ENCODE measurements at regions not wholly inside any gene's neighbourhood (a gene's known extent, or its start where the extent isn't known, plus 50 kb on each side); places are given as distances from the start of the nearest gene placed in this dataset.

DNA sequence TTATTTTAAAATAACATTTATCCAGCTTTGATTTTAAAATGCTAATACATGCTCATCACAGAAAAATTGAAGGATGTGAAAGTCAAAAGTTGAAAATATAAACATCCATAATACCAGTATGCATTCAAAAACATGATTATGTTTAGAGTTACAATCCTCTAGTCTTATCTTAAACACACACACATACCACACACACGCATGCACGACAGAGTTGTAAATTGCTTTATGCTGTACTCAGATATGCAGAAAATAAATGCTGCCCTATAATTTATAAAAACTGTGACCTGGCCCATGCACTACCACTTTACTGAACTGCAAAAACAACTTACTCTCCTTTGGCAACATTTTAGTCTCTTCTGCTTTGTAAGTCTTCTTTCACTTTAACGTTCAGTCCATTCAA lies 793.0 kb upstream of the FANCL start:
- Histone ChIP-seq H3K4me1 (ENCODE audit: control insufficient read depth, insufficient read depth, low read length, poor library complexity, severe bottlenecking) (no peaks in the 10 kb centered on the region), H3K4me3 (ENCODE audit: low read depth, low read length) (no peak overlapping the region), H3K27ac (ENCODE audit: insufficient read depth, low read length, poor library complexity, severe bottlenecking) (no peak overlapping the region), H3K36me3 (ENCODE audit: control insufficient read depth, insufficient read depth, low read length) (no peaks in the 10 kb centered on the region), H3K27me3 (ENCODE audit: control insufficient read depth, insufficient read depth, low read length) (no peaks in the 10 kb centered on the region), H3K9me3 (ENCODE audit: control insufficient read depth in 2 of 2, low read length in 2 of 2) (no peaks in the 10 kb centered on the region)
- no peaks in the 10 kb centered on the region for H3K4me1 Mint-ChIP-seq
- H3K36me3 Mint-ChIP-seq, result no peaks in the 10 kb centered on the region
- H3K4me3 Mint-ChIP-seq, result no peak overlapping the region
- no peak for ATAC-seq (ENCODE audit: low read depth in 2 of 2)
- no peaks in the 10 kb centered on the region for H3K27me3 Mint-ChIP-seq
- DNase-seq, result no peak
- H3K27ac Mint-ChIP-seq, result no peak overlapping the region
- peaks cover 0 to 11% (median 2%) of the 10 kb centered on the region in 7 donors for H3K9me3 Mint-ChIP-seq

DNA sequence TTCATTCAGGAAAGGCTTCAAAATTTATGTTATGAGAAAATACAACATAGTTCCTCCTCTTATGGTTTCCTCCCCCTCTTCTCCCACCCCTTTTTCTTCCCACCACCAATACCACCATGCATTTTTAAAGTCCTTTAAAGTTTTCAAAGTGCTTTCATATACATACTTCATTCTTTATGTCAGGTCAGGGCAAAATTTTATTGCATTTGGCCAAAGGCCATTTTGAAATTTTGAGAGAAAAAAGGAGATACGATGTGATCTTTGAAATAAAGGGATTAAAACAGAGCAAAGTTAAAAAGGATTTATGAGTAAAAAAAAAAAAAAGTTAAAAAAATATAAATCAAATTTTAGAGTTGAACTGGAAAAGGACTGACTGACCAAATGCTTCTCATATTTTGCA lies 792.5 kb upstream of the FANCL start:
- H3K4me1 Mint-ChIP-seq, result no peaks in the 10 kb centered on the region

DNA sequence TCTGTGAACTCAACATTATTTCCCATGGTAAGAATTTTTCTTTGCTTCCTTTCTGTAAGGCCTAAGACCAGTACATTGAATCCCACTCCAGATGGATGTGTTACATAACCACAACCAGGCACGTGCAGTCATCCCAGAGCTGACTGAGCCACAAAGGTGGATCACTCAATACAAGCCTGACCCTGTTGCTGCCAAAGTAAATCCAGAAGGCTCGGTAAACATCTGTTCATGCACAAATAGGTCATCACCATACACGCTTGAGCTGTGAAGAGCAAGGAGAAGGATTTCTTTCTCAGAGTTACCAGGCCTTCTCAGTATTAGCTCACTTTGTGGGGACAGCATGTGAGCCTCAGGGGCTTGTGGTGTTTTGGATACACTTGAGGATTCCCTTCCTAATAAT lies 791.4 kb upstream of the FANCL start:
- no peak overlapping the region for H3K4me3 ChIP-seq (ENCODE audit: low read depth, low read length)
- Mint-ChIP-seq H3K27me3 (no peaks in the 10 kb centered on the region), H3K4me1 (no peaks in the 10 kb centered on the region), H3K4me3 (no peak overlapping the region), H3K36me3 (no peaks in the 10 kb centered on the region), H3K9me3 (peaks cover 0 to 11% (median 2%) of the 10 kb centered on the region in 7 donors), H3K27ac (no peak overlapping the region)
- no peaks in the 10 kb centered on the region for H3K9me3 ChIP-seq (ENCODE audit: control insufficient read depth in 2 of 2, low read length in 2 of 2)
- DNase-seq, result no peak
- no peaks in the 10 kb centered on the region for H3K36me3 ChIP-seq (ENCODE audit: control insufficient read depth, insufficient read depth, low read length)
- no peaks in the 10 kb centered on the region for H3K4me1 ChIP-seq (ENCODE audit: control insufficient read depth, insufficient read depth, low read length, poor library complexity, severe bottlenecking)
- H3K27ac ChIP-seq (ENCODE audit: insufficient read depth, low read length, poor library complexity, severe bottlenecking), result no peak overlapping the region
- no peak for ATAC-seq (ENCODE audit: low read depth in 2 of 2)
- H3K27me3 ChIP-seq (ENCODE audit: control insufficient read depth, insufficient read depth, low read length), result no peaks in the 10 kb centered on the region

More for the DNA sequence above, 792.5 kb upstream of the FANCL start:
- Histone ChIP-seq H3K27ac (ENCODE audit: insufficient read depth, low read length, poor library complexity, severe bottlenecking) (no peak overlapping the region), H3K27me3 (ENCODE audit: control insufficient read depth, insufficient read depth, low read length) (no peaks in the 10 kb centered on the region), H3K36me3 (ENCODE audit: control insufficient read depth, insufficient read depth, low read length) (no peaks in the 10 kb centered on the region), H3K9me3 (ENCODE audit: control insufficient read depth in 2 of 2, low read length in 2 of 2) (no peaks in the 10 kb centered on the region), H3K4me3 (ENCODE audit: low read depth, low read length) (no peak overlapping the region), H3K4me1 (ENCODE audit: control insufficient read depth, insufficient read depth, low read length, poor library complexity, severe bottlenecking) (no peaks in the 10 kb centered on the region)
- no peaks in the 10 kb centered on the region for H3K27me3 Mint-ChIP-seq
- DNase-seq, result no peak
- H3K9me3 Mint-ChIP-seq, result peaks cover 0 to 11% (median 2%) of the 10 kb centered on the region in 7 donors
- H3K36me3 Mint-ChIP-seq, result no peaks in the 10 kb centered on the region
- no peak overlapping the region for H3K4me3 Mint-ChIP-seq
- H3K27ac Mint-ChIP-seq, result no peak overlapping the region
- no peak for ATAC-seq (ENCODE audit: low read depth in 2 of 2)

DNA sequence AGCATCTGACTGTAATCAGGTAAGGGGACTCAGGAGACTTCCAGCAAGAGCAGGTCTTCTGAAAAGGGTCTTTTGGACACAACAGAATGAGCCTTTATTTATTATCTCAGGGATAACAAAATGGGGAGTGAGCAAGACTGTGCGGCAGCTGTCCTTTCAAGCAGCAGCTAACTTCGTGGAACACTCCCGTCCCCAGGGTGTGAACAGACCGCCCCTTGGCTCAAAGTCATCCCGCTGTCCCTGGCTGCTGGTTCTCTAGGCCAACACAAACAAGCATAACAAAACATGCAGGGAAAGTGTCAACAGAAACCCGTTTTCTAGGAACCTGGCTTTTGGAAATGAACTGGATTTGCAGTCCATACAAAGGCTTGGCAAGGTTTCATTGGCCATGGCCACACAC lies 787.9 kb upstream of the FANCL start:
- Histone ChIP-seq H3K4me3 (ENCODE audit: low read depth, low read length) (no peak overlapping the region), H3K4me1 (ENCODE audit: control insufficient read depth, insufficient read depth, low read length, poor library complexity, severe bottlenecking) (no peaks in the 10 kb centered on the region), H3K9me3 (ENCODE audit: control insufficient read depth in 2 of 2, low read length in 2 of 2) (no peaks in the 10 kb centered on the region), H3K27ac (ENCODE audit: insufficient read depth, low read length, poor library complexity, severe bottlenecking) (no peak overlapping the region), H3K27me3 (ENCODE audit: control insufficient read depth, insufficient read depth, low read length) (no peaks in the 10 kb centered on the region), H3K36me3 (ENCODE audit: control insufficient read depth, insufficient read depth, low read length) (no peaks in the 10 kb centered on the region)
- H3K36me3 Mint-ChIP-seq, result no peaks in the 10 kb centered on the region
- no peak overlapping the region for H3K4me3 Mint-ChIP-seq
- no peaks in the 10 kb centered on the region for H3K4me1 Mint-ChIP-seq
- no peaks in the 10 kb centered on the region for H3K27me3 Mint-ChIP-seq
- peaks cover 0 to 7% (median 0%) of the 10 kb centered on the region in 7 donors for H3K9me3 Mint-ChIP-seq
- no peak overlapping the region for H3K27ac Mint-ChIP-seq
- ATAC-seq (ENCODE audit: low read depth in 2 of 2), result no peak
- no peak for DNase-seq

GRCh38 chr2:59027320-59027719 lies 786.2 kb upstream of the FANCL start:
- Mint-ChIP-seq H3K27me3 (no peaks in the 10 kb centered on the region), H3K4me1 (no peaks in the 10 kb centered on the region), H3K27ac (no peak overlapping the region), H3K9me3 (peaks cover 0 to 5% (median 0%) of the 10 kb centered on the region in 7 donors), H3K4me3 (no peak overlapping the region), H3K36me3 (no peaks in the 10 kb centered on the region)
- no peak for ATAC-seq (ENCODE audit: low read depth in 2 of 2)
- no peak overlapping the region for H3K4me3 ChIP-seq (ENCODE audit: low read depth, low read length)
- no peaks in the 10 kb centered on the region for H3K27me3 ChIP-seq (ENCODE audit: control insufficient read depth, insufficient read depth, low read length)
- no peaks in the 10 kb centered on the region for H3K4me1 ChIP-seq (ENCODE audit: control insufficient read depth, insufficient read depth, low read length, poor library complexity, severe bottlenecking)
- no peak overlapping the region for H3K27ac ChIP-seq (ENCODE audit: insufficient read depth, low read length, poor library complexity, severe bottlenecking)
- DNase-seq, result no peak
- H3K36me3 ChIP-seq (ENCODE audit: control insufficient read depth, insufficient read depth, low read length), result no peaks in the 10 kb centered on the region
- H3K9me3 ChIP-seq (ENCODE audit: control insufficient read depth in 2 of 2, low read length in 2 of 2), result no peaks in the 10 kb centered on the region

DNA sequence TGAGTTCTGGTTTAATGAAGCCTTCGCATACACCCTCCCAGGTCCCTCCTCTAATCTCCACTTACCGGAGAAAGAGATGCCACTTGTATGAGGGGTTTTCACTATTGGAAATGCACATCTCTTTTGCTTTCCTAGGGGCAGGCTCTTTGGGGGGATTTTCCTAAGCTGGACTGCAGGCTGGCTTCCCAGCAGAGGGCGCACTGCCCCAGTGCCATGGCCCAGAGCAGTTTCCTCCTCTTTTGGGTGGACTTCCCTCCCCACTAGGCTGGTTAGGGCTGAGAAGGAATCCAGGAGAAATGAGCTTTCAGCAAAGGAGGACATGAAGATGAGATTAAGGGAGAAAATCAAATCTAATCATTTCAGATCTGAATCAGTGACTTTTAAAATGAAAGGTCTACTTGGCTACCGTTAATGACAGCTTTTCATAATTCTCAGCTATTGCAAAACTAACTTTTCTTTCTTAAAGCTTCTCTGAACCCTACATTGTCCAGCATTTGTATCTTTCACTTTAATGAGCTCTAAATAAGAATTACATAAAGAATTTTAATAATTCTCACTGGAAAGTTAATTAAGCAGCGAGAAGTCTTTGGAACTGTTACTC lies 784.1 kb upstream of the FANCL start:
- Histone ChIP-seq H3K4me1 (ENCODE audit: control insufficient read depth, insufficient read depth, low read length, poor library complexity, severe bottlenecking) (no peaks in the 10 kb centered on the region), H3K4me3 (ENCODE audit: low read depth, low read length) (no peak overlapping the region), H3K36me3 (ENCODE audit: control insufficient read depth, insufficient read depth, low read length) (no peaks in the 10 kb centered on the region), H3K9me3 (ENCODE audit: control insufficient read depth in 2 of 2, low read length in 2 of 2) (no peaks in the 10 kb centered on the region), H3K27me3 (ENCODE audit: control insufficient read depth, insufficient read depth, low read length) (no peaks in the 10 kb centered on the region), H3K27ac (ENCODE audit: insufficient read depth, low read length, poor library complexity, severe bottlenecking) (no peak overlapping the region)
- Mint-ChIP-seq H3K4me1 (no peaks in the 10 kb centered on the region), H3K27ac (no peak overlapping the region), H3K9me3 (peaks cover 0 to 4% (median 0%) of the 10 kb centered on the region in 7 donors), H3K27me3 (no peaks in the 10 kb centered on the region), H3K36me3 (no peaks in the 10 kb centered on the region), H3K4me3 (no peak overlapping the region)
- peak in 1 of 3 donors; percentile 1 for DNase-seq
- no peak for ATAC-seq (ENCODE audit: low read depth in 2 of 2)

GRCh38 chr2:59021786-59022185 lies 780.7 kb upstream of the FANCL start:
- peaks cover 0 to 3% (median 0%) of the 10 kb centered on the region in 7 donors for H3K9me3 Mint-ChIP-seq
- no peak for DNase-seq
- Histone ChIP-seq H3K27ac (ENCODE audit: insufficient read depth, low read length, poor library complexity, severe bottlenecking) (no peak overlapping the region), H3K27me3 (ENCODE audit: control insufficient read depth, insufficient read depth, low read length) (no peaks in the 10 kb centered on the region), H3K4me1 (ENCODE audit: control insufficient read depth, insufficient read depth, low read length, poor library complexity, severe bottlenecking) (no peaks in the 10 kb centered on the region), H3K4me3 (ENCODE audit: low read depth, low read length) (no peak overlapping the region), H3K36me3 (ENCODE audit: control insufficient read depth, insufficient read depth, low read length) (no peaks in the 10 kb centered on the region), H3K9me3 (ENCODE audit: control insufficient read depth in 2 of 2, low read length in 2 of 2) (no peaks in the 10 kb centered on the region)
- H3K27me3 Mint-ChIP-seq, result no peaks in the 10 kb centered on the region
- H3K27ac Mint-ChIP-seq, result no peak overlapping the region
- no peaks in the 10 kb centered on the region for H3K36me3 Mint-ChIP-seq
- H3K4me1 Mint-ChIP-seq, result no peaks in the 10 kb centered on the region
- no peak overlapping the region for H3K4me3 Mint-ChIP-seq
- no peak for ATAC-seq (ENCODE audit: low read depth in 2 of 2)

GRCh38 chr2:59019566-59020159 lies 778.5 kb upstream of the FANCL start:
- Histone ChIP-seq H3K4me3 (ENCODE audit: low read depth, low read length) (no peak overlapping the region), H3K27me3 (ENCODE audit: control insufficient read depth, insufficient read depth, low read length) (no peaks in the 10 kb centered on the region), H3K9me3 (ENCODE audit: control insufficient read depth in 2 of 2, low read length in 2 of 2) (no peaks in the 10 kb centered on the region), H3K36me3 (ENCODE audit: control insufficient read depth, insufficient read depth, low read length) (no peaks in the 10 kb centered on the region), H3K27ac (ENCODE audit: insufficient read depth, low read length, poor library complexity, severe bottlenecking) (no peak overlapping the region), H3K4me1 (ENCODE audit: control insufficient read depth, insufficient read depth, low read length, poor library complexity, severe bottlenecking) (no peaks in the 10 kb centered on the region)
- DNase-seq (no peak), ATAC-seq (ENCODE audit: low read depth in 2 of 2) (no peak)
- Mint-ChIP-seq H3K4me1 (no peaks in the 10 kb centered on the region), H3K9me3 (peaks cover 0 to 4% (median 0%) of the 10 kb centered on the region in 7 donors), H3K27ac (no peak overlapping the region), H3K36me3 (no peaks in the 10 kb centered on the region), H3K27me3 (no peaks in the 10 kb centered on the region), H3K4me3 (no peak overlapping the region)

All from CD4-positive, CD25-positive, alpha-beta regulatory T cell (primary cell).